GM12891 (cell line): ENCODE measurements at regions not wholly inside any gene's neighbourhood (a gene's known extent, or its start where the extent isn't known, plus 50 kb on each side); places are given as distances from the start of the nearest gene placed in this dataset.

Source experiments
- POLR2A ChIP-seq: IDR thresholded peaks from 2 replicates; pipeline ENCODE4 v1.6.1; 2011; ENCODE audit warnings: low read depth, low read length, control low read depth
- POLR2AphosphoS5 ChIP-seq: IDR thresholded peaks from 2 replicates; pipeline ENCODE4 v1.6.1; 2011; ENCODE audit warnings: low read depth, low read length, control low read depth
- TAF1 ChIP-seq: IDR thresholded peaks from 2 replicates; pipeline ENCODE4 v1.6.1; 2011; ENCODE audit warnings: low read depth, low read length, control low read depth

DNA sequence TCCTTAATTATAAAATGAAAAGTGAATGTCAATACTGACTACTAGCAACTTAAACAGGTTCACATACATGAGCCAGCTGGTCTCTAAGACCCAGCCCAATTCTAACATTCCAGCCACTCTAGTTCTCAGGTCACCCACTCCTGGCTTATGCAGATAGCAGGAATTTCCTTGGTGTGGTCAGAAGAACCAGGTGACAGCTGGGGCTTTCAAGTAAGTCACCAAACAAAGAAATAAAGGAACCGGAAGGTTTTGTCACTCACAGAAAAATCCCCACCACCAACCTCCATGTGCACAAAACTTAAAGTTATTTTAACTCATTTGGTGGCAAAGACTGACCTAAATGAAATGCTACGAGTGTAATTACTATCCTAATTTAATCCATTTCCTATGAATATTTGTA lies 129.6 kb upstream of the CDKN3 start:
- TF ChIP-seq POLR2A (no peak), TAF1 (no peak), POLR2AphosphoS5 (no peak)
